ENCODE measurements at regions not wholly inside any gene's neighbourhood (a gene's known extent, or its start where the extent isn't known, plus 50 kb on each side); places are given as distances from the start of the nearest gene placed in this dataset.
A peak's percentile ranks its signal among the peaks of the same experiment; 100 is the strongest.

- Mint-ChIP-seq H3K9me3 (no peaks in the 10 kb centered on the region), H3K27ac (peak overlapping the region; percentile 94), H3K36me3 (peaks cover 7% of the 10 kb centered on the region), H3K4me1 (peaks cover 68% of the 10 kb centered on the region), H3K4me3 (peak overlapping the region; percentile 88), H3K27me3 (no peaks in the 10 kb centered on the region)
Observed at GRCh38 chr5:18744441-18744840, 1110.2 kb downstream of the TAF11L14 start.

DNA sequence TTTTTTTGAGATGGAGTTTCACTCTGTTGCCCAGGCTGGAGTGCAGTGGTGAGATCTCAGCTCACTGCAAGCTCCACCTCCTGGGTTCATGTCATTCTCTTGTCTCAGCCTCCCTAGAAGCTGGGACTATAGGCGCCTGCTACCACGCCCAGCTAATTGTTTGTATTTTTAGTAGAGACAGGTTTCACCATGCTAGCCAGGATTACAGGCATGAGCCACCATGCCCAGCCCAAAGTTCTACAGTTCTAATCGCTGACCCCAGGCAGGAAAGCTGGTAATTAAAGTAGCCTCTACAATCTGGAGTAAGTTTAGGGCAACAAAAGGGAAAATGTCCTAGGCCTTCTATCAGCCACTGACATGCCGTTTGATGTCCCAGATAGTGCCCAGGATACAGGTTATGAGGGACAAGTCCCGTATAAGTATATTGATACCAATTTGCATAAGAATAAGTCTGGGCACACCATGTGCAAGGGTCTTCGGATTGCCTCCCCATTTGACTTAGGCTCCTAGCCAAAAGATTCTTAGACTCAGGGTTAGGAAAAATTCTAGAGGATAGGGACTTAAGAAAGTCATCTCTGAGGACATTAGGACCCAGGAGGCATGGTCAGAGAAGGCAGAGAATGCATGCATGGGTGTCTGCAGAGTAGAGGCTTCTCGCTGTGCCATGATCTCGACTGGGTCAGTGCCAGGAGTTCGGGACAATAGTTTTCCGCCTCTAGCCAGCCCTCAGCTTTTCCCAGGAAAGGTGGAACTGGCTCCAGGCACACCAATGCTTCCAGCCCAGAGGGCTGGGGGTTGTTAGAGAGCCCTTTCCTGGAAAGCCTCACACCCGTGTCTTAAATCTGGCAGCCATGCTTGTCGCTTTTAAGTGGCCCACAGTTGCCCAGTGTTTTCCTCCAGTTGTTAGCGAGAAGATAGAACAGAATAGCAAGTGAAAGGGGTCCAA lies 1111.1 kb downstream of the TAF11L14 start:
- Mint-ChIP-seq H3K27ac (peak overlapping the region; percentile 94), H3K27me3 (no peaks in the 10 kb centered on the region), H3K9me3 (no peaks in the 10 kb centered on the region), H3K4me1 (peaks cover 61% of the 10 kb centered on the region), H3K36me3 (peaks cover 6% of the 10 kb centered on the region), H3K4me3 (peak overlapping the region; percentile 88)

DNA sequence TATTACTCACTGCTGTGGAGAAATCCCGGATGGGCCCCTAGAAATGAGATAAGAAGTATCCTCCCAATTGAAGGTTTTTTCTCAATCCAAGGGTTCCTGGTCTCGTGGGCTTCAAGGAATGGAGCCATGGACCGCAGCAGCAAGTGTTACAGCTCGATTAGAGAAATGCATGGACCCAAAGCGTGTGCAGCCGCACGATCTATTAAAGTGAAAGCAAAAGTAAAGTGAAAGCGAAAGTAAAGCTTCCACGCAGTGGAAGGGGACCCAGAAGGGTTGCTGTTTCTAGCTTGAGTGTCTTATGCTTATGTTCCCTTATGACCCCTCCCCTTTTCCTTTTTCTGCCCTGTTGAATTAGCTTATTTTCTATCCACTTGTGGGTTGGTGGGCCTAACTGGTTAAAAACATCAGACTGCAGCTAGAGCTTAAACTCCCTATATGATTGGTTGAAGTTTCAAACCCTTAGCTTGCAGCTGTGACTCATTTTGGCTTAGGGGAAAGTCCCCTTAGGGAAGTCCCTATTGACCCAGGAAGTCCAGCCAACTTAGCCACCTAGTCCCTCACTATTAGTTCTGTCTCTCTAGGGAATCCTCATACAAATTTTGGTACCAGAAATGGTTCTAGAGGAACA lies 1111.8 kb downstream of the TAF11L14 start:
- H3K4me1 Mint-ChIP-seq: peaks cover 53% of the 10 kb centered on the region
- H3K27me3 Mint-ChIP-seq: no peaks in the 10 kb centered on the region
- peaks cover 5% of the 10 kb centered on the region for H3K36me3 Mint-ChIP-seq
- H3K27ac Mint-ChIP-seq: peak overlapping the region; percentile 94
- H3K4me3 Mint-ChIP-seq: peak overlapping the region; percentile 88
- H3K9me3 Mint-ChIP-seq: no peaks in the 10 kb centered on the region

DNA sequence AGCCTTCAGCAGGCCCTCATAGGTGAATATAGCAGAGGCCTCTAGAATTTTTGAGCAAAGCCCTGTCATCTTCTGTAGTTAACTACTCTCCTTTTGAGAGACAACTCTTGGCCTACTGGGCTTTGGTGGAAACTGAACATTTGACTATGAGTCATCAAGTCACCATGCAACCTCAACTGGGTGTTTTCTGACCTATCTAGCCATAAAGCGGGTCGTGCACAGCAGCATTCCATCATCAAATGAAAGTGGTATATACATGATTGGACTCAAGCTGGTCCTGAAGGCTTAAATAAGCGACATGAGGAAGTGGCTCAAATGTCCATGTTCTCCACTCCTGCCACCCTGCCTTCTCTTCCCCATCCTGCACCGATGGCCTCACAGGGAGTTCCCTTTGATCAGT lies 1115.5 kb downstream of the TAF11L14 start:
- Mint-ChIP-seq H3K27ac (no peak overlapping the region), H3K4me3 (no peak overlapping the region), H3K27me3 (no peaks in the 10 kb centered on the region), H3K4me1 (peaks cover 31% of the 10 kb centered on the region), H3K36me3 (no peaks in the 10 kb centered on the region), H3K9me3 (no peaks in the 10 kb centered on the region)

GRCh38 chr5:18752317-18752716 lies 1118.1 kb downstream of the TAF11L14 start:
- no peaks in the 10 kb centered on the region for H3K36me3 Mint-ChIP-seq
- H3K27me3 Mint-ChIP-seq: no peaks in the 10 kb centered on the region
- peak overlapping the region; percentile 23 for H3K4me3 Mint-ChIP-seq
- H3K9me3 Mint-ChIP-seq: no peaks in the 10 kb centered on the region
- peaks cover 17% of the 10 kb centered on the region for H3K4me1 Mint-ChIP-seq
- peak overlapping the region; percentile 49 for H3K27ac Mint-ChIP-seq

- Mint-ChIP-seq H3K36me3 (no peaks in the 10 kb centered on the region), H3K4me3 (no peak overlapping the region), H3K9me3 (no peaks in the 10 kb centered on the region), H3K4me1 (peaks cover 11% of the 10 kb centered on the region), H3K27ac (no peak overlapping the region), H3K27me3 (no peaks in the 10 kb centered on the region)
Observed at GRCh38 chr5:18754201-18754600, 1119.9 kb downstream of the TAF11L14 start.

GRCh38 chr5:18761801-18762200 lies 1127.5 kb downstream of the TAF11L14 start:
- peaks cover 9% of the 10 kb centered on the region for H3K4me1 Mint-ChIP-seq
- H3K27me3 Mint-ChIP-seq: no peaks in the 10 kb centered on the region
- H3K9me3 Mint-ChIP-seq: no peaks in the 10 kb centered on the region
- peak overlapping the region; percentile 4 for H3K27ac Mint-ChIP-seq
- H3K36me3 Mint-ChIP-seq: no peaks in the 10 kb centered on the region
- no peak overlapping the region for H3K4me3 Mint-ChIP-seq

- peaks cover 9% of the 10 kb centered on the region for H3K4me1 Mint-ChIP-seq
- H3K9me3 Mint-ChIP-seq: no peaks in the 10 kb centered on the region
- H3K27me3 Mint-ChIP-seq: no peaks in the 10 kb centered on the region
- no peaks in the 10 kb centered on the region for H3K36me3 Mint-ChIP-seq
- no peak overlapping the region for H3K4me3 Mint-ChIP-seq
- H3K27ac Mint-ChIP-seq: no peak overlapping the region
Observed at GRCh38 chr5:18764161-18764560, 1129.9 kb downstream of the TAF11L14 start.

GRCh38 chr5:18765304-18765703 lies 1131.0 kb downstream of the TAF11L14 start:
- H3K4me3 Mint-ChIP-seq: no peak overlapping the region
- H3K27ac Mint-ChIP-seq: no peak overlapping the region
- H3K27me3 Mint-ChIP-seq: no peaks in the 10 kb centered on the region
- peaks cover 9% of the 10 kb centered on the region for H3K4me1 Mint-ChIP-seq
- H3K36me3 Mint-ChIP-seq: no peaks in the 10 kb centered on the region
- no peaks in the 10 kb centered on the region for H3K9me3 Mint-ChIP-seq

- peaks cover 5% of the 10 kb centered on the region for H3K4me1 Mint-ChIP-seq
- H3K4me3 Mint-ChIP-seq: no peak overlapping the region
- no peak overlapping the region for H3K27ac Mint-ChIP-seq
- no peaks in the 10 kb centered on the region for H3K9me3 Mint-ChIP-seq
- H3K27me3 Mint-ChIP-seq: no peaks in the 10 kb centered on the region
- H3K36me3 Mint-ChIP-seq: no peaks in the 10 kb centered on the region
Observed at GRCh38 chr5:18771097-18771610, 1136.9 kb downstream of the TAF11L14 start.

DNA sequence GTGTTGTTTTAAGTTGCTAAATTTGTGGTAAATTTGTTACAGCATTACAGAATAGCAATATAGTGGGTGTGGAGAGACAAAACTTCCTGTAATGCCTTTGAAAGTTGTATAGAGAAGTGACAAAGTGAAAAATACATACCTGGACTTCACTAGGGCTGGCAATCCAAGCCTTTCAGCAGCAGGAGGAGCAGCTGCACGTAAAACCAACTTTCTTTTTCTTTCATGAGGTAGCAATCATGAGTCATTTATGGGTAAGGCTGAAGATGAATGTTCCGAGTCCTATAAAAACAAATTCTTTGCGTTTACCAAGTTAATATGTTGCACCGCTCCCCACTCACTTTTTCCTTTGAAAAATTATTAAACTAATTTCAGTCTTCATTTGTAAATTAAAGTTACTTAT lies 1138.2 kb downstream of the TAF11L14 start:
- Mint-ChIP-seq H3K4me1 (peaks cover 5% of the 10 kb centered on the region), H3K27ac (no peak overlapping the region), H3K4me3 (no peak overlapping the region), H3K27me3 (no peaks in the 10 kb centered on the region), H3K36me3 (no peaks in the 10 kb centered on the region), H3K9me3 (no peaks in the 10 kb centered on the region)

GRCh38 chr5:18778225-18778624 lies 1144.0 kb downstream of the TAF11L14 start:
- H3K36me3 Mint-ChIP-seq: no peaks in the 10 kb centered on the region
- no peaks in the 10 kb centered on the region for H3K4me1 Mint-ChIP-seq
- no peaks in the 10 kb centered on the region for H3K9me3 Mint-ChIP-seq
- no peak overlapping the region for H3K27ac Mint-ChIP-seq
- H3K27me3 Mint-ChIP-seq: peaks cover 1% of the 10 kb centered on the region
- H3K4me3 Mint-ChIP-seq: no peak overlapping the region

GRCh38 chr5:18789218-18789998 lies 1155.1 kb downstream of the TAF11L14 start:
- H3K36me3 Mint-ChIP-seq: no peaks in the 10 kb centered on the region
- H3K4me3 Mint-ChIP-seq: no peak overlapping the region
- no peaks in the 10 kb centered on the region for H3K4me1 Mint-ChIP-seq
- H3K27me3 Mint-ChIP-seq: no peaks in the 10 kb centered on the region
- no peak overlapping the region for H3K27ac Mint-ChIP-seq
- no peaks in the 10 kb centered on the region for H3K9me3 Mint-ChIP-seq

GRCh38 chr5:18792145-18792544 lies 1157.9 kb downstream of the TAF11L14 start:
- H3K9me3 Mint-ChIP-seq: no peaks in the 10 kb centered on the region
- no peaks in the 10 kb centered on the region for H3K4me1 Mint-ChIP-seq
- H3K4me3 Mint-ChIP-seq: no peak overlapping the region
- H3K27ac Mint-ChIP-seq: no peak overlapping the region
- no peaks in the 10 kb centered on the region for H3K27me3 Mint-ChIP-seq
- no peaks in the 10 kb centered on the region for H3K36me3 Mint-ChIP-seq

GRCh38 chr5:18797222-18797621 lies 1163.0 kb downstream of the TAF11L14 start:
- Mint-ChIP-seq H3K4me1 (no peaks in the 10 kb centered on the region), H3K36me3 (no peaks in the 10 kb centered on the region), H3K4me3 (no peak overlapping the region), H3K27ac (no peak overlapping the region), H3K9me3 (no peaks in the 10 kb centered on the region), H3K27me3 (no peaks in the 10 kb centered on the region)
